Thymus (tissue), 11 donors: ENCODE measurements at regions not wholly inside any gene's neighbourhood (a gene's known extent, or its start where the extent isn't known, plus 50 kb on each side); places are given as distances from the start of the nearest gene placed in this dataset.
A peak's percentile ranks its signal among the peaks of the same experiment; 100 is the strongest.
"Not testable (repeated sequence)": the region's sequence is repeated elsewhere in the genome, so short reads cannot be mapped to it uniquely, and the experiment has no call there.

Experiments used
- DNase-seq, 9 donors: peaks; one replicate each; pipeline ENCODE4 v3.0.0-alpha.2; 2013; ENCODE audit warnings: low spot score in 9 of 9, low read depth in 6 of 9, missing footprints in 1 of 9
- H3K27ac ChIP-seq, 2 donors: one replicate each; pipeline ENCODE4 v1.5.1; 2013; ENCODE audit warnings: control low read depth in 1 of 2, low read depth in 1 of 2, low read length in 1 of 2, mild to moderate bottlenecking in 1 of 2, moderate library complexity in 1 of 2
- H3K27me3 ChIP-seq, 2 donors: one replicate each; pipeline ENCODE4 v1.5.1; 2013; ENCODE audit warnings: low read length in 1 of 2; ENCODE audit not compliant: control insufficient read depth in 2 of 2, insufficient read depth in 1 of 2
- H3K36me3 ChIP-seq, 2 donors: one replicate each; pipeline ENCODE4 v1.5.1; 2013; ENCODE audit warnings: low read length in 1 of 2, mild to moderate bottlenecking in 1 of 2, moderate library complexity in 1 of 2; ENCODE audit not compliant: control insufficient read depth in 2 of 2, insufficient read depth in 2 of 2
- H3K4me1 ChIP-seq, 2 donors: one replicate each; pipeline ENCODE4 v1.5.1; 2013; ENCODE audit warnings: low read length in 2 of 2; ENCODE audit not compliant: control insufficient read depth in 2 of 2, insufficient read depth in 2 of 2
- H3K4me3 ChIP-seq, 2 donors: one replicate each; pipeline ENCODE4 v1.5.1; 2013; ENCODE audit warnings: low read length in 2 of 2, control low read depth in 1 of 2, mild to moderate bottlenecking in 1 of 2
- H3K9me3 ChIP-seq, 2 donors: one replicate each; pipeline ENCODE4 v1.5.1; 2013; ENCODE audit warnings: low read length in 1 of 2, mild to moderate bottlenecking in 1 of 2; ENCODE audit not compliant: control insufficient read depth in 2 of 2, insufficient read depth in 1 of 2
- WGBS: extraction: QIAGEN DNeasy Blood & Tissue Kit; methylation state at CpG from one replicate; pipeline ENCODE4 v1.1.7; 2013; 5-methylcytosine and 5-hydroxymethylcytosine counted together
- donor health status: healthy.

- DNase-seq = no peak
- Histone ChIP-seq H3K4me3 (no peak overlapping the region), H3K27me3 (no peaks in the 10 kb centered on the region), H3K4me1 (no peaks in the 10 kb centered on the region), H3K9me3 (no peaks in the 10 kb centered on the region), H3K36me3 (no peaks in the 10 kb centered on the region), H3K27ac (no peak overlapping the region)
- 85% methylated on average over 2 of the region's 2 CpGs for WGBS
Observed at GRCh38 chr5:124614836-124615385, 131.5 kb downstream of the ZNF608 start.

- no peak overlapping the region for H3K27ac ChIP-seq
- H3K9me3 ChIP-seq = no peaks in the 10 kb centered on the region
- 98% methylated on average over 1 of the region's 1 CpG for WGBS
- no peaks in the 10 kb centered on the region for H3K36me3 ChIP-seq
- no peaks in the 10 kb centered on the region for H3K27me3 ChIP-seq
- no peak overlapping the region for H3K4me3 ChIP-seq
- no peak for DNase-seq
- no peaks in the 10 kb centered on the region for H3K4me1 ChIP-seq
Observed at GRCh38 chr5:124614105-124614504, 132.3 kb downstream of the ZNF608 start.

- no peak overlapping the region for H3K4me3 ChIP-seq
- H3K27ac ChIP-seq = no peak overlapping the region
- 95% methylated on average over 3 of the region's 3 CpGs for WGBS
- DNase-seq = no peak
- no peaks in the 10 kb centered on the region for H3K36me3 ChIP-seq
- H3K4me1 ChIP-seq = no peaks in the 10 kb centered on the region
- H3K27me3 ChIP-seq = no peaks in the 10 kb centered on the region
- H3K9me3 ChIP-seq = no peaks in the 10 kb centered on the region
Observed at GRCh38 chr5:124613273-124613953, 133.0 kb downstream of the ZNF608 start.

- no peak overlapping the region for H3K4me3 ChIP-seq
- 90% methylated on average over 7 of the region's 7 CpGs for WGBS
- H3K36me3 ChIP-seq = no peaks in the 10 kb centered on the region
- DNase-seq = no peak
- no peaks in the 10 kb centered on the region for H3K4me1 ChIP-seq
- H3K27me3 ChIP-seq = no peaks in the 10 kb centered on the region
- H3K27ac ChIP-seq = no peak overlapping the region
- H3K9me3 ChIP-seq = no peaks in the 10 kb centered on the region
Observed at GRCh38 chr5:124612023-124612422, 134.4 kb downstream of the ZNF608 start.

- not testable (repeated sequence) for H3K27ac ChIP-seq, H3K27me3 ChIP-seq, DNase-seq, H3K4me1 ChIP-seq, H3K36me3 ChIP-seq, H3K4me3 ChIP-seq, H3K9me3 ChIP-seq
- WGBS = 98% methylated on average over 1 of the region's 1 CpG
Observed at GRCh38 chr5:124611262-124611661, 135.2 kb downstream of the ZNF608 start.

GRCh38 chr5:124609685-124610084 lies 136.8 kb downstream of the ZNF608 start:
- H3K27me3 ChIP-seq, H3K4me3 ChIP-seq, H3K27ac ChIP-seq, DNase-seq, H3K36me3 ChIP-seq, H3K9me3 ChIP-seq, H3K4me1 ChIP-seq: not testable (repeated sequence)
- 92% methylated on average over 1 of the region's 1 CpG for WGBS

- Histone ChIP-seq H3K36me3 (no peaks in the 10 kb centered on the region), H3K27ac (no peak overlapping the region), H3K27me3 (no peaks in the 10 kb centered on the region), H3K9me3 (no peaks in the 10 kb centered on the region), H3K4me1 (no peaks in the 10 kb centered on the region), H3K4me3 (no peak overlapping the region)
- WGBS = 96% methylated on average over 2 of the region's 2 CpGs
- DNase-seq = no peak
Observed at GRCh38 chr5:124606543-124606942, 139.9 kb downstream of the ZNF608 start.

- no peaks in the 10 kb centered on the region for H3K36me3 ChIP-seq
- no peaks in the 10 kb centered on the region for H3K27me3 ChIP-seq
- WGBS = 94% methylated on average over 2 of the region's 2 CpGs
- DNase-seq = no peak
- H3K9me3 ChIP-seq = no peaks in the 10 kb centered on the region
- H3K4me3 ChIP-seq = no peak overlapping the region
- H3K4me1 ChIP-seq = no peaks in the 10 kb centered on the region
- peak overlapping the region in 1 of 2 donors; percentile 37 for H3K27ac ChIP-seq
Observed at GRCh38 chr5:124606093-124606492, 140.3 kb downstream of the ZNF608 start.

- H3K9me3 ChIP-seq = no peaks in the 10 kb centered on the region
- DNase-seq = peak in 1 of 9 donors; percentile 33
- H3K4me1 ChIP-seq = no peaks in the 10 kb centered on the region
- WGBS = 93% methylated on average over 4 of the region's 4 CpGs
- no peak overlapping the region for H3K4me3 ChIP-seq
- no peaks in the 10 kb centered on the region for H3K27me3 ChIP-seq
- H3K27ac ChIP-seq = peak overlapping the region in 1 of 2 donors; percentile 67
- H3K36me3 ChIP-seq = no peaks in the 10 kb centered on the region
Observed at GRCh38 chr5:124605541-124605940, 140.9 kb downstream of the ZNF608 start.
